Nucleus accumbens (tissue), 56 donors: ENCODE measurements at regions not wholly inside any gene's neighbourhood (a gene's known extent, or its start where the extent isn't known, plus 50 kb on each side); places are given as distances from the start of the nearest gene placed in this dataset.

Experiments
- DNase-seq, 56 donors: peaks; one replicate each; lab custom pipeline; 2025; lab: John Stamatoyannopoulos, UW

DNA sequence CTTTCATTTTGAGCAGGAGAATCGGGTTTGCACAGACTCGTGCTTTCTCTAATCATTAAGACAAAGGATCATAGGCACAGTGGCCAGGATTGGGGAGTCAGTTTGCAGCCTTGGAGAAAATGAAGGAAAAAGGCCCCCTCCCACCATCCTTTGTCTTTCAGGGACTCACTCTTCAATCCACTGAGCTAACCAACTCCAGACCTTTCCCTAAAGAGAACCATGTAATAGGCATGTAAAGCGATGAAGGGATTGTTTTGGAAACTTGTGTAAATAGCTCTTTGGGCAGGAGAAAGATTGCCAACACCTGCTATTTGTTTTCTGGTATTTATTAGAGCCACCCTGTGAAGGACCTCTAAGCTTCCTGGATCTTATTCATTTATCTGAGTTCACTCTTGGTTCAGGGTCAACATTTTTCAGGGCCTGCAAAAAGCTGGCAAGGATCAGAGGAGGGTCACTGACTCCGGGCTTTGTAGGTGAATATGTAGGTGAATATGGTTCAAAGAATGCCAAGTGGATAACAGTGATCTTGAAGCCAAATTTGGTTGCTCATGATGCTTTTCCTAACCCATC lies 192.6 kb upstream of the FGGY start:
- DNase-seq, result no peak

DNA sequence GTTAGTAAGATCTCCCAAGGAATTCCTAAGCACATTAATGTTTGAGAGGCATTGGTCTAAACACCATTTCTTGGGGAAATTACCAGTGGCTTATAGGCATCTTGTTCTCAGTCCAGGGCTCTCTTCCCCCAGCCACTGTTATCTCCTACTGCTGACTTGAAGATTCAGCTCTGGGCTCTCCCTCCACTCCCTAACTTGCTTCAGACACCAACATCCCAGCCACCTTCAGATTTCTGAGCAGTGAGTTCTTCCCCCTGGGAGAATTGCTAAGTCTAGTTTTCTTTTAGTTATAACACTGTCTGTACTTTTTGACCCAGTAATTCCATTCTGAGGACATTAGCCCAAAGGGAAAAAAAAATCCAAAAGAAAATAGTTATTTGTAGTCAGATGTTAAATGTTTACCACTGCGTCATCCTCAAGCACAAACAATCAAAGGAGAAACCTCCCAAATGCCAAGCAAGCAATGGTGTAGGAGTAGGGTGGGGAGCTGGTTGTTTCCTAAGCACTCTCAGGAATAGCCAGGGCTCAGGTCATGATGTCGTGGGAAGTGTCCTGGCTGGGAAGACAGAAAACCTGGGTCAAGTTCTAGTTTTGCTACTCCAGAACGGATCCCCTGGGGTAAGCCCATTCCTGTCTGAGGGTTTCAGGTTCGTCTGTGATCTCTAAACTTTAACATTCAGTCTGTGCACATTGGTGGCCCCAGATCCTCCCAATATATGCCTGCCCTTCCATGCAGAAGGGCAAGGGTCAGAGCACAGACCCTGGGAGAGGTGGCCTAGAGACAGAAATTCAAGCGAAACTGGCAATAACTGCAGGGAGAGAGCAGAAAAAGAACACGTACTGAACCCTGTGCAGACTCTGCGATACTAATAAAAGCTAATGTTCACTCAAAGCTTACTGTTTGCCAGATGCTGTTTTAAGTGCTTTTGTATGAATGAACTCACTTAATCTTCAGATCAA lies 191.1 kb upstream of the FGGY start:
- no peak for DNase-seq

DNA sequence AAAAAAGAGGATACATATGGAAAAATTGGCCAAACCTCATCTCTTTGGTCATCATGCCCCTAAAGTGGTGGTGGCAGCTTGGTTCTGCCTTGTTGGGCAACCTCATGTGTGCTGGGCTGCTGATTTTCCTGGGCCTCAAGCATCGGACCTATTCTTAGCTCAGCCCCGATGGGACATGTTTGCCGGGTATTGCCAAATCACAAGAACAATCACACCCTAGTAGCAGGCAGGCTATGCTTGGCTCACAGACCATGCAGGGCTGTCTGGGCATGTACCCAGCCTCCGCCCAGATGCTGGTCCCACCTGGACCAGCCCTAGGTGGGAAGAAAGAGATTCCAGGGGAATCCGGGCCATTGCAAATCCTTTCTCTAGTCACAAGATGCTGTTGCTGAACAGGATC lies 189.4 kb upstream of the FGGY start:
- no peak for DNase-seq

DNA sequence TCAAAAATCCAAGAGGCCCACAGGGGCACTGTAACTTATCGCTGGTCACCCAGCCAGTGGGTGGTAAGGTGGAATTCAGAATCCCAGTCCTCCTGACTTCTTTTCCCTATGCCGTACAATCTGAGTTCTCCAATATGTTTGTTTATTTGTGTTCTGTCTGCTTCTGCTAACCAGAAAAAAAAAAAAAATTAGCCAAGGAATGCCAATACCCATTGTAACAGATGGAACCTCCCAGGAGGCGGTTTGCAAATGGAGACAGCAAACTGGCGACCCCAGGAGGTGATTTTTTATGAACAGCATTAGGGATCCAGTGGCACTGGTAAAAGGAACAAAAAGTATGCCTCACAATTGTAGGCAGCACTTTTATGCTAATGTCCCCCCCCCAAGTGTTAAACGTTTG lies 189.0 kb upstream of the FGGY start:
- DNase-seq, result no peak

DNA sequence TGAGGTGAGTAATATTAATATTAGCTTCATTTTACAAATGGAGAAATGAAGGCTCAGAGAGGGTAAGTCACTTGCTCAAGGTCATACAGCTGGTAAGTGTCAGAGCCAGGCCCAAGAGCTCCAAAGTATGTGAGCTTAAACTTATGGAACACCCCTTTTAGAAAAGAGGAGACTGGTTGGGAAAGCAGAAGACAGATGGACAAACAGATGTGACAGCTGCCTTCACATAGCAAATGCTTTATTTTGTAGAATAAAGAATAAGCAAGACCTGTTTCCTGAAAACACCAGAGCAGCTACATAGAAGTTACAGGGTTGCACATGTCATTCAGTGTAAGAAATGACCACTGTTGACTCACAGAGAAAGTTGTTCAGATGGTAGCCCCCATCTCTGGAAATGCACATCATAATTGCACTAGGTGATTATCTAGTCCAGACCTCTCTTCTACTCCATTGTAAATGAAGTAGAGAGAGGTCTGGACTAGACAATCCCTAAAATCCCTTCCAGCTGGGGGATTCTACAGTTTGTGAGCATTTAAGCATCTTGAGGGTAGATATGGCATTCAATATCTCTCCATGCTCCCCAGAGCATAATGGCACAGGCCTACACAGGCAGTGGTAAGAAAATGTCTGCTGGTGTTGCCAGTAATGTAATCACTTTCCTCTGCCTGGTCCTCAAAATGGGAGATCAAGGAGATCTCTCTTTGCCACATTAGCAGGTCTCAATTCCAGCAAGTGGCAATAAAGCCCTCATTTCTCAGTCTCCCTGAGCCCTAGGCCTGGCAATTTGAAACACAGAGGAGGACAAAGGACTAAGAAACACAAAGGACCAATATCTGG lies 188.2 kb upstream of the FGGY start:
- DNase-seq, result no peak

DNA sequence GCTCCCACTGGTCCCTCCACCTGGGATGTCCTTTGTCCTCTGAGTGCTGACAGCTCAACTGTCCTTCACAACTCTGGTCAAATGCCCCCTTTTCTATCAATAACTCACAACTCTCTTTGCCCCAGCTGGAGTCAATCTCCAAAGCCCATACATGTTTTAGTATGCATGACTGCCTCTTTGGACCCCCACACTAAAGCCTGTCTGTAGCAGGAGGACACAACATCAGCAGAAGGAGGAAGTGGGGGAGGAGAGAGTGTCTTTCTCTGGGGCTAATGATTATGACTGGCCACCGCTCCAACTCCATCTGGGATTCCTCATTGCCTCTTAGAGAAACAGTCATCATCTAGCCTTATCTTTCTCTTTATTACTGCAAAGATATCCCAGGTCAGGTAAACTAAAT lies 186.6 kb upstream of the FGGY start:
- no peak for DNase-seq

DNA sequence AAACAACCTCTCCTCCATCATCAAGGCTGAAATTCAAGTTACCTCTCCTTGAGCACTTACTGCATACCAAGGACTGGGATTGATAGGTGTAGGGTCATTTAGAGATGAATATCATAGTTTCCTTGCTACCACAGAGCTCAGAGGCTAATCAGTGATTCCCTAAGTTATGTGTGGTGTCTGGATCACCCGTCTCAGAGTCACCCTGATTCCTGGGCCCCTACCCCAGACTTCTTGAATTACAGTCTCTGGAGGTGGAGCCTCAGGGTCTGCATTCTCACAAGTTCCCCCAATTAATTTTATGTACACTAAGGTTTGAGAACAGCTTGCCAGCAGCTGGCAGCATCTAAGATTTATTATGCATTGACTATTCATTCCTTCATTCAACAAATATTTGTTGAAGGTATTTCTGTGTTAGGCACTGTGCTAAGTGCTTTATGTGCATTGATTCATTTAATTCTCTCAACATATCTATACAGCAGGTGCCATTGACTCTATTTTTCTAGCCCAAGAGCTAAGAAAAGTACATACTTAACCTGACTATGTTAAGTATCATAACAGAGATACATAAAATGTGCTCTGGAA lies 182.9 kb upstream of the FGGY start:
- no peak for DNase-seq

DNA sequence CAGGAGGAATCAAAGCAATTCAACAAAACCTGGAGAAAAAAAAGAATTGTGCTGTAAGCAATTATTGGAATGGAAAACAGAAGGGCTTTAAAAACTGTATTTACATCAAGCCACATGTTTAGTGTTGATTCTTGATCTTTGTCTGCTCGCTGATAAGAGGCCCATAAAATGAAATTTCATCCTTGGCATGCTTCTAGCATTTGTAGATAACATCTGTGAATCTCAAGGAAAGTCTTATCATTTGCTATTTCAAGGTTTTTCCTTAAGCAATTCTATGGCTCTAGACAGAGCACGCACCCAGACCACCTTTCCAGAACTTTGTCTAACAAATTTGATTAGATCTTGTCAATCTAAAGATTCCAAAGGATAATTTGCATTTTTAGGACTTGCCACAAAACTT lies 181.0 kb upstream of the FGGY start:
- DNase-seq, result no peak

DNA sequence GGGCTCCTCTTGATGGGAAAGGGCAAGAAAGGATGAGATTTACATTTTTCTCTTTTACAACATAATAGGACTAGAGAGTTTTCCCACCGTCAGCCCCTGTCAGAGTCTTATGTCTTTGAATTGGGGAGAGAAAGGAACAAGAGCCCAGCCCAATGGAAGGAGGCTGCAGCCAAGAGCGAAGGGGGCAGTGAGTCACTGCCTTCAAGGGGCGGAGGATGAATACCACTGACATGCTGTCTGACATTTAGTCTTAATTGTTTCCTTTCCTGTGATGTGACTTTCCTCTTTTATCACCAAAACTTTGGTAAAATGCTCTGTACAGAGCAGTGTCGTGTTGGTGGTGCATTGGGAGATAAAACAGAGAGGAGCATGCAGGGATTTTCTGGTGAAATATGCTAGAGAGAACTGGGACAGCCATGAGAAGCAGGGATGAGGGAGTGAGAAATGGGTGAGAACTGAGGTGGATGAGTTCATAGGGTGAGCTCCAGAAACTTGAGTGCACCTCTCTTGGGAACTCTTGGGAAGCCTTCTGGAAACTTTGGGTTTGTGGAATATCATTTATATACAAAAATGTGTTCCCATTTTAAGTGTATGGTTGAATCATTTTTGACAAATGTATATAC lies 179.9 kb upstream of the FGGY start:
- no peak for DNase-seq

DNA sequence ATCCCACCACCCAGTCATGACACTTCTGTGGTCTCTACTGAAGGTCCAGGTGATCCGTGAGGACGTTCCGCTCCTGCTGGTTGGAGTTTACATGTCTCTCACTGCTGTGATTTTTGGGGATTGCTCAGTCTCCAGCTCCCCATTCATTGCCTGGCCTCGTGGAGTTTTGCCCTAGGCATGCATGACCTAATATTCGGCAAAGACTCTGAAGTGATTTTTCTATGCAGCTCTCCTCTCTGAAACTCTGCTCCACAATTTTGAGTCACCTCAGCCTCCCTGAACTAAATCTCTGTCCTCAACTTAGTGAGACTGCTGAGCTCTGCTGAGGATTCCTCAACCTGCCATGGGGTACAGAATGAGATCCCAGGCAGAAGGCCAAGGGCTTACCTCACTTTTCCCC lies 174.4 kb upstream of the FGGY start:
- no peak for DNase-seq

DNA sequence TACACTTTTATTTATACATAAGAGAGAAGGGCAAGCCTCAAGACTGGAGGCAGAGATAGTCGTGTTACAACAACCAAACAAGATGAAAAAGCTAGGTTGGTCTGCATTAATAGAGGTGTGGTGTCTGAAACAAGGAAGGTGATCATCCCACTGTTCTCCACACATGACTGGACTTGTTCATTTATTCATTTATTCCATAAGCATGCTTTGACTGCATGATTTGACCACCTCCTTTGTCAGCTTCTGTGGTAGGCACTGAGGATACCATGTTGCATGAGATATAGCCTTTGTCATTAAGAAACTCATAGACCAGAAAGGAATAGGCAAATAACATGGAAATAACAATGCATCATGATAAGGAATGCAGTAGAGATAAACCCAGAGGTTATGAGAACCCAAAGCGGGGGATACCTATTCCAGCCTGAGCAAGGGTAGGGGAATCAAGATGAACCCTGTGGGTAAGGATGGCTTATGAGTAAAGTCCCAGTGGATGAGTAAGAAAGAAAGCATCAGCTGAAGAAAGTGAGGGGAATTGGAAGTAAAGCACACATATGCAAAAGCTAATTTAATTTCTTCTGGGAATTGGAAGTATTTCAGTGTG lies 173.7 kb upstream of the FGGY start:
- DNase-seq, result no peak

DNA sequence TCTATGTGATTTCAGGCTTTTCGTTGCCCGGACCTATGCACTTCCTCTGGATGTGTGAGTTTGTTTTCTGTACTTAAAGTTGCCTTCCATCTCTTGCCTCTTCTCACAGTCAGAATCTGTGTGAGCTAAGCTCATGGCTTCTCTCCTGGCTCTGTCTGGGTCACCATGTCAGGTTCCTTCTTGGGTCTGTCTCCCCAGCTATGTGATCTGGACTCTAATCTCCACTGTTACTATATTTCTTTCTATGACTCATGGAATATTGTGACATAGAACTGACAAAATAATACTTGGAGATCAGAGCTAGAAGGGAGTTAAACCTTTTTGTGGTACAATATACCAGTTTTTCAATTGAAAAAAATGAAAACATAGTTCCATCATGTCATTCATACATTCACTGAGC lies 172.7 kb upstream of the FGGY start:
- DNase-seq, result no peak

DNA sequence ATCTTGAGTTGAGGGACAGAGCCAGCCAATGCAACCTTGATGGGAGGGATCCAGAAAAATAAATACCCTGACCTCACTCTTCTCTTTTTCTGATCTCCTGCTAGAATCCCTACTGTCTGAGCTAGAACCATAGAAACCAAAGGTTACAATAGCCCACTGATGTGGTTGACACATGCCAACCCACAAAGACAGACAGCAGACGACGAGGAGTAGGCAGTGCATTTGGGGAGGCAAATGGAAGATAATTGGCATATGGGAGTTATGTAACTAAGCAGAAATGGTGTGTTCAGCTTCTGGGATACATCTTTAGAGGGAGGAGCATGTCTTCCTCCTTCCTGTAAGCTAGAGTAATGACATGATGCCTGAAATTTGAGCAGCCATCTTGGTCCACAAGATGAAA lies 171.7 kb upstream of the FGGY start:
- DNase-seq, result no peak

DNA sequence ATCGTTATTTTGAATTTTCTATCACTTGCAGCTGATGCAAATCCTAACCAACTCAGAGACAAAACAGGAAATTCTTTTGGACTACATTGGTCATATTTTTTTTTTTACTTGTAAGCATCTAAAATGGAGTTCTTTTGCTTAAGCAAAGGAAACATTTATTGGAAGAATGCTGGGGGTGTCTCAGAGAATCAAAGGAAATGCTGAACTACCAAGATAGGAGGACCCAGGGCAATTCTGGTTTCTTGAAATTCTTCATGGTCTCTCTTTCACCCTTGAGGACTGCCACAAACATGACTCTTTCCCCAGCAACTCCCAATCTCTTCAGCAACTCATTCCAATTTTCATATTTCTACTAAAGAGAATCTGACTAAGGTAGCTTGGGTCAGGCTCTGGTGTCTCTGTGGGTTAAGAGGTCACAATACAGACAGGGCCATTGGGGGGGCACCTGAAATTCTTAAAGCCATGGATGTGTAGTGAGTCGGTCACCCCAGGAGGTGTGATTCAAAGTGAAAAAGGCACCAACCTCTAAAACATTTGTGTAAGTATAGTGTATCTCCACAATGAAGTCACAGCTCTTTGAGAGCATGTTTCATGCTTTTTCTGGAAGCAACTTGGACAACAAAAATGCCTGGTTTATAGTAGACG lies 171.1 kb upstream of the FGGY start:
- DNase-seq, result no peak

DNA sequence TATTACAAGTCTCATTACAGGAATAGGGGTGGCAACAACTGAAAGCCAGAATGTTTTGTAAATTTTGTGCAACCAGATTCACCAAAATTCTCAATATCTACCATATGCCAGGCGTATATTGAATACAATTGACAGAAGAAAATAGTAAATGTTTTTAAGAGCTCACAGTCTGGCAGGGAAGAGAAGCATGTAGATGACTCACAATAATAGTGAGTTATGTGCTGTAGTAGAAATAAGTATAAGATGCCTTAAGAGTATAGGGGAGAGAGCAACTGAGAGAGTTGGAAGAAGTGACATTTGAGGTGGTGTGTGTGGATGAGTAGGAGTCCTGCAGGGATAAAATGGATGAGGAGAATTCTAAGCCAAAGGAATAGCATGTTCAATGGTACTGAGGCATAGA lies 170.5 kb upstream of the FGGY start:
- no peak for DNase-seq

DNA sequence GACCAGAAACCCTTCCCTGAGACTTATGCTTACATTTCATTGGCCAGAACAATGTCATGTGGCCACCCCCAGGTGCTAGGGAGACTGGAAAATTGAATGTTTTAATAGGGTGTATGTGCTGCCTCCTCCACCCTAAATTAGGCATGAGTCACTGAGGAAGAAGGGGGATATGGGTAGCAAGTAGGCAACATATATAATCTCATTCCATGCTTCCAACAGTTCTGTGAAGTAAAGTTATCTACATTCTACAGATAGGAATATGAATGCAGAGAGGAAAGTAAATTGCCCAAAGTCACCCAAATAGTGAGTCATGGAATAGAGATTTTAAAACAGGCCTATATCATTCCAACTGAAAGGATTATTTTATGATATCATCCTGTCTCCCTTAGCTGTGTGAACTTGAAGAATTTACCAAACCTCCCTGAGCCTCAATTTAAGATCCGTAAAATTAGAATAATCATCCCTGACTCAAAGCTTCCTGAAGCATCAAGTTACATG lies 168.6 kb upstream of the FGGY start:
- no peak for DNase-seq

DNA sequence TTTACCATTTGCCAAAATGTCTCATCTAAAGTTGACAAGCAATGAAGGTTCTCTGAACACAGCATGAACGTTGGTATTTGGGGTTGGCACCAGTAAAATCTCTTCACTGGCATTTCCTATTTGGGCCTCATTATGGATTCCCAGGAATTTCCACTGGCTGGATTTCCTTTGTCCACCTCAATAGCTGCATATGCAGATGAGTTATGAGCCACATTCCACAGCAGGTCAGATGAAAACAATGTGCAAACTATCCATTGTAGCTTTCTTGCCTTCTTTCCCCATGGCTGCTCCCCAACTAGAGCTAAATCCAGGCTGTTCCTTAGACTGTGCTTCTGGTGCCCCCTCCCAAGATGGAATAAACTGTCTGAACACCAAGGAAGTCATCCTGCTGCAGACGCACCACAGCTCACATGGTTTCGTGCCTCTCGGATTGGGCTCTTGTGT lies 168.1 kb upstream of the FGGY start:
- DNase-seq, result no peak

DNA sequence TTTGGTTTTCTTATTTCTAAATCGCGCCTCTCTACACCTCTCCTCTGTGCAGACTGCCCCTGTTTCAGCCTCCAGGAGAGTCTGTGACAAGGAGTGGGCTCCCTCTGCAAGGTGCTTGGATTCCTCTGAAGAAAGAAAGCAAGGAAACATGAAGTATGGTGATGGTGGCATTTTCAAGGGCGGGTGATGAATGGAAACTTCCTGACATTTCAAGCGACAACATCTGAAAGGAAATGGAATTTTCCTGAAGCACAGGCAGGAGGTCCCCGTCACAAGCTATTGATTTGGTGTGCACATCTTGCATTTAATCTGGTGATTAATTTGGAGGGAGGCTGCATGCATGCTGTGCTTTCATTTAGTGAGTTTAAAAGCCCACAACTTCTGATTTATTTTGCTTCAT lies 164.6 kb upstream of the FGGY start:
- no peak for DNase-seq

DNA sequence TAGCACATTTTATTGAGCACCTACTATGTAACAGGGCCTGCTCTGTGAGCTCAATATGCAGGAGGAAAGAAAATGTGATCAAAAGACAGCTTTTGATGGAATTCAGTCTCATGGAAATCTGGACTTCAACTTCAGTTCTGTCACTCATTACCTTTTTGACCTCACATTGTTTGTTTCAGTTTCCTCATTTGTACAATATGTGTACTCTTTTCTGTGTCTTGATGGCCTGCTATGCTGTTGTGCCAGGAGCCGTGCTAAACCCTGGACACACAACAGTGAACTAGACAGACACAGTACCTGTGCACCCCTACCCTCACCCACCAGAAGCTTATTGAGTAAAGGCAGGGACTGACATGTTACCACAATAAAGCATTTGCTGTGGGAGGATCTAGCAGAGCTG lies 162.9 kb upstream of the FGGY start:
- no peak for DNase-seq
